DND-41 (cell line): ENCODE measurements at regions not wholly inside any gene's neighbourhood (a gene's known extent, or its start where the extent isn't known, plus 50 kb on each side); places are given as distances from the start of the nearest gene placed in this dataset.

ENCODE experiments used
- ATAC-seq: fragments of 200-7000 bp; cut with Tn5 transposase; 3 replicates; pipeline ENCODE4 v1.9.1; 2021; ENCODE audit warnings: low read depth; ENCODE audit not compliant: insufficient read depth
- DNase-seq: peaks from one replicate; pipeline ENCODE4 v3.0.0-alpha.2; 2020
- H2AFZ ChIP-seq: 2 replicates; pipeline ENCODE4 v1.6.0; 2012; ENCODE audit warnings: low read depth, low read length
- H3K27ac ChIP-seq: 2 replicates; pipeline ENCODE4 v1.5.1; 2012; ENCODE audit warnings: low read length, inconsistent platforms
- H3K27me3 ChIP-seq: fragments of 200-600 bp; sonication (generic); 2 replicates; pipeline ENCODE4 v1.6.0; 2012; ENCODE audit warnings: low read length, mild to moderate bottlenecking, inconsistent platforms; ENCODE audit not compliant: insufficient read depth, poor library complexity
- H3K36me3 ChIP-seq: 2 replicates; pipeline ENCODE4 v1.5.1; 2012; ENCODE audit warnings: low read length, inconsistent platforms; ENCODE audit not compliant: insufficient read depth
- H3K4me1 ChIP-seq: 2 replicates; pipeline ENCODE4 v1.5.1; 2012; ENCODE audit warnings: mild to moderate bottlenecking, low read length; ENCODE audit not compliant: insufficient read depth
- H3K4me2 ChIP-seq: 2 replicates; pipeline ENCODE4 v1.6.0; 2012; ENCODE audit warnings: mild to moderate bottlenecking, moderate library complexity, low read length, inconsistent platforms; ENCODE audit not compliant: insufficient read depth
- H3K4me3 ChIP-seq, 2 experiments: fragments of 200-600 bp in 1 of 2; shearing (Covaris generic) in 1 of 2; 2 replicates each; pipeline ENCODE4 v1.5.1; 2012 to 2016; ENCODE audit warnings: inconsistent platforms in 2 of 2, low read length in 2 of 2, mild to moderate bottlenecking in 2 of 2, low read depth in 1 of 2, moderate library complexity in 1 of 2
- H3K79me2 ChIP-seq: 2 replicates; pipeline ENCODE4 v1.6.0; 2012; ENCODE audit warnings: low read length, inconsistent platforms; ENCODE audit not compliant: insufficient read depth
- H3K9ac ChIP-seq: 2 replicates; pipeline ENCODE4 v1.6.0; 2012; ENCODE audit warnings: low read depth, mild to moderate bottlenecking, inconsistent platforms, low read length, moderate library complexity
- H3K9me3 ChIP-seq: 2 replicates; pipeline ENCODE4 v1.5.1; 2012; ENCODE audit warnings: low read length, moderate library complexity, mild to moderate bottlenecking, inconsistent platforms; ENCODE audit not compliant: insufficient read depth, severe bottlenecking
- H4K20me1 ChIP-seq: 2 replicates; pipeline ENCODE4 v1.6.0; 2012; ENCODE audit warnings: low read length; ENCODE audit not compliant: insufficient read depth
- EZH2 ChIP-seq: IDR thresholded peaks from 3 replicates; pipeline ENCODE4 v1.6.1; 2012; ENCODE audit warnings: borderline replicate concordance, low read depth, mild to moderate bottlenecking, moderate library complexity, low read length, inconsistent platforms; ENCODE audit not compliant: severe bottlenecking
- TF ChIP-seq, protein P1 (sequence below): IDR thresholded peaks from 2 replicates; pipeline ENCODE4 v1.5.1; 2012; ENCODE audit warnings: borderline replicate concordance, low read length, moderate library complexity, mild to moderate bottlenecking; ENCODE audit not compliant: poor library complexity, severe bottlenecking; ENCODE audit errors: extremely low read depth

DNA sequence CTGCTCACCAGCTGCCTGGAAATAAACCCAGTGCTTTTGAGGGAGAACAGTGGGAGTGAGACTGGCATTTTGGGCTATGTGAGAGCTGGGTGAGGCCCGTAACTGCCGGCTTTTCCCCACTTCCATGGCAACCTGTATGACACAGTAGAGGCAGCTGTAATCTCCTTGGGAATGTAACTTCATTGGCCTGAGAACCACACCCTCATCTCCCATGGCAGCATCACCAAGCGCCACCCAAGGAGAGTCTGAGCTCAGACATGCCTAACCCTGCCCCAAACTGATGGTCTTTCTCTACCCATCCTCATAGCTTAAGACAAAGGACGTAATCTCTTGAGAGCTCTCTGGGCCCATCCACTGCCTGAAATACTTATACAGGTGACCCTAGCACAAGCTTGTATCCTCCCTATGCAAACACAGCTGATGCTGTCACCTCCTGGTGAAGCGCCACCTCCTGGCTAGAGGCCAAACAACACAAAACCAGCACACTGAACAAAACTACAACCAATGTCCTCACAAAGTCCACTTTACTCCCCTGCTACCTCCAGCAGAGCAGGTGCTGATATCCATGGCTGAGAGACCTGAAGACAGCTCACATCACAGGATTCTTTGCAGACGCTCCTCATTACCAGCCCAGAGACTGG, 763.4 kb upstream of the NRXN1 start:
- DNase-seq, result no peak
- H3K4me1 ChIP-seq, result no peaks in the 10 kb centered on the region

DNA sequence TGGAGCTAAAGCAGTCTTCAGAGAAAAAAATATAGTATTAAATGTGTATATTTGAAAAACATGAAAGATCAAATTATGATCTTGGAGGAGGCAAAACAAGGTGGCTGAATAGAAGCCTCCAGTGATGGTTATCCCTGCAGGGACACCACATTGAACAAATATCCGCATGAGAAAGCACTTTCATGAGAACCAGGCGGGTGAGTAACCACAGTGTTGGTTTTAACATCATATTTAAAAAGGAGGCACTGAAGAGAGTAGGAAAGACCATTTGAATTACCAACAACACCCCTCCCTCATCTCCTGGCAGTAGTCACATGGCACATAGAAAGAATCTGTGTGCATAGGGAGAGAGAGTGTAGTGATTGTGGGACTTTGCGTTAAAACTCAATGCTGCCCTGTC, 759.6 kb upstream of the NRXN1 start:
- no peak for TF ChIP-seq EZH2
- H3K36me3 ChIP-seq, result no peaks in the 10 kb centered on the region
- H3K79me2 ChIP-seq, result no peaks in the 10 kb centered on the region
- H3K9ac ChIP-seq, result no peak overlapping the region
- ATAC-seq, result no peak
- H4K20me1 ChIP-seq, result no peaks in the 10 kb centered on the region
- H3K4me1 ChIP-seq, result no peaks in the 10 kb centered on the region
- no peaks in the 10 kb centered on the region for H3K27me3 ChIP-seq
- no peak overlapping the region for H3K4me3 ChIP-seq
- peaks cover 3% of the 10 kb centered on the region for H3K9me3 ChIP-seq
- no peak for DNase-seq
- no peak overlapping the region for H3K27ac ChIP-seq
- H3K4me2 ChIP-seq, result no peak overlapping the region
- H2AFZ ChIP-seq, result no peak overlapping the region

More for the DNA sequence above, 763.4 kb upstream of the NRXN1 start:
- H3K79me2 ChIP-seq, result no peaks in the 10 kb centered on the region
- no peaks in the 10 kb centered on the region for H3K27me3 ChIP-seq
- H3K27ac ChIP-seq, result no peak overlapping the region
- no peak overlapping the region for H3K4me2 ChIP-seq
- no peaks in the 10 kb centered on the region for H3K36me3 ChIP-seq
- no peak overlapping the region for H3K9ac ChIP-seq
- peaks cover 3% of the 10 kb centered on the region for H3K9me3 ChIP-seq
- no peak overlapping the region for H2AFZ ChIP-seq
- no peak for ATAC-seq
- TF ChIP-seq EZH2, result no peak
- TF ChIP-seq, protein P1, sequence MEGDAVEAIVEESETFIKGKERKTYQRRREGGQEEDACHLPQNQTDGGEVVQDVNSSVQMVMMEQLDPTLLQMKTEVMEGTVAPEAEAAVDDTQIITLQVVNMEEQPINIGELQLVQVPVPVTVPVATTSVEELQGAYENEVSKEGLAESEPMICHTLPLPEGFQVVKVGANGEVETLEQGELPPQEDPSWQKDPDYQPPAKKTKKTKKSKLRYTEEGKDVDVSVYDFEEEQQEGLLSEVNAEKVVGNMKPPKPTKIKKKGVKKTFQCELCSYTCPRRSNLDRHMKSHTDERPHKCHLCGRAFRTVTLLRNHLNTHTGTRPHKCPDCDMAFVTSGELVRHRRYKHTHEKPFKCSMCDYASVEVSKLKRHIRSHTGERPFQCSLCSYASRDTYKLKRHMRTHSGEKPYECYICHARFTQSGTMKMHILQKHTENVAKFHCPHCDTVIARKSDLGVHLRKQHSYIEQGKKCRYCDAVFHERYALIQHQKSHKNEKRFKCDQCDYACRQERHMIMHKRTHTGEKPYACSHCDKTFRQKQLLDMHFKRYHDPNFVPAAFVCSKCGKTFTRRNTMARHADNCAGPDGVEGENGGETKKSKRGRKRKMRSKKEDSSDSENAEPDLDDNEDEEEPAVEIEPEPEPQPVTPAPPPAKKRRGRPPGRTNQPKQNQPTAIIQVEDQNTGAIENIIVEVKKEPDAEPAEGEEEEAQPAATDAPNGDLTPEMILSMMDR, result peak; percentile 49
- no peaks in the 10 kb centered on the region for H4K20me1 ChIP-seq
- H3K4me3 ChIP-seq, result no peak overlapping the region

DNA sequence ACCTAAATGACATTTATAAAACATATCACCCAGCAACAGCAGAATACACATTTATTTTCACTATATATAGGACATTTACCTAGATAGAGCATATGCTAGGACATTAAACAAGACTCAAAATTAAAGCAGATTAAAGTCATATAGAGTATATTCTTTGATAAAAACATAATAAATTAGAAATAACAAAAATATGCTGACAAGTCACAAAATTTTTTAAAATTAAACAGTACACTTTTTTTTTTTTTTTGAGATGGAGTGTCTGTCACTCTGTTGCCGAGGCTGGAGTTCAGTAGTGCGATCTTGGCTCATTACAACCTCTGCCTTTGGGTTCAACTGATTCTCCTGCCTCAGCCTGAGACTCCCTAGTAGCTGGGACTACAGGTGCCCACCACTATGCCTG, 758.9 kb upstream of the NRXN1 start:
- Histone ChIP-seq H4K20me1 (no peaks in the 10 kb centered on the region), H3K9me3 (peaks cover 3% of the 10 kb centered on the region), H3K4me3 (no peak overlapping the region), H3K4me1 (no peaks in the 10 kb centered on the region), H3K36me3 (no peaks in the 10 kb centered on the region), H3K27ac (no peak overlapping the region), H3K27me3 (no peaks in the 10 kb centered on the region), H3K9ac (no peak overlapping the region), H2AFZ (no peak overlapping the region), H3K4me2 (no peak overlapping the region), H3K79me2 (no peaks in the 10 kb centered on the region)
- no peak for ATAC-seq
- DNase-seq, result no peak
- TF ChIP-seq EZH2, result no peak
- TF ChIP-seq, protein P1, result no peak

DNA sequence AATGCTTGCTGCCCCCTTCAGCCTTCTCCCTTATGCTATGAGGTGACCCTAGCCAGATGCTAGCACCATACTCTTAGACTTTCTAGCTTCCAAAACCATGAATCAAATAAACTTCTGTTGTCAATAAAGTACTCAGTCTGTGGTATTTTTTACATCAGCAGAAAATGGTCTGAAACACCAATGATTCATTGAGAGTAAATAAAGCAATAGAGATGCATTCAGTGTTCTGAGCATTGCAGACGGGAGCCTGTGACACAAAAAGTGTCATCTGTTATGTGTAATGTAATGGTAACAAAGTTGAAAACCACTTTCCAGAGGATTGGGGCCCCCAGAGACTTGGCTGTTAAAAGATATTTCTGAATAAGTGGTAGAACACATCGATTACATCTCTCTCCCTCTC, 758.0 kb upstream of the NRXN1 start:
- Histone ChIP-seq H3K4me2 (no peak overlapping the region), H3K4me1 (no peaks in the 10 kb centered on the region), H3K27me3 (no peaks in the 10 kb centered on the region), H3K4me3 (no peak overlapping the region), H3K27ac (no peak overlapping the region), H2AFZ (no peak overlapping the region), H4K20me1 (no peaks in the 10 kb centered on the region), H3K9ac (no peak overlapping the region), H3K79me2 (no peaks in the 10 kb centered on the region), H3K36me3 (no peaks in the 10 kb centered on the region), H3K9me3 (peaks cover 3% of the 10 kb centered on the region)
- DNase-seq (no peak), ATAC-seq (no peak)
- TF ChIP-seq, protein P1, result no peak
- no peak for TF ChIP-seq EZH2
